GM23338 (cell line): ENCODE measurements at regions not wholly inside any gene's neighbourhood (a gene's known extent, or its start where the extent isn't known, plus 50 kb on each side); places are given as distances from the start of the nearest gene placed in this dataset.

Source experiments
- ATAC-seq: fragments of 200-7000 bp; cut with Tn5 transposase; 3 replicates; pipeline ENCODE4 v1.9.1; 2020
- DNase-seq: peaks from one replicate; pipeline ENCODE4 v3.0.0-alpha.2; 2015; ENCODE audit warnings: low spot score
- H2AFZ ChIP-seq: fragments of 200-600 bp; sonication (generic); 2 replicates; pipeline ENCODE4 v1.8.0; 2016; ENCODE audit warnings: antibody characterized with exemption, mild to moderate bottlenecking, moderate library complexity
- H3F3A ChIP-seq: fragments of 200-600 bp; sonication (generic); replicated peaks from 2 replicates; pipeline ENCODE4 v1.8.0; 2017; ENCODE audit warnings: antibody characterized with exemption, mixed run types, low read depth
- H3K27ac ChIP-seq: fragments of 200-600 bp; sonication (generic); 2 replicates; pipeline ENCODE4 v1.6.1; 2016; ENCODE audit warnings: low read depth
- H3K27me3 ChIP-seq: fragments of 200-600 bp; sonication (generic); 2 replicates; pipeline ENCODE4 v1.8.0; 2016; ENCODE audit warnings: mild to moderate bottlenecking, mixed run types, moderate library complexity; ENCODE audit not compliant: insufficient read depth
- H3K36me3 ChIP-seq: fragments of 200-600 bp; sonication (generic); 2 replicates; pipeline ENCODE4 v1.8.0; 2016; ENCODE audit warnings: mild to moderate bottlenecking; ENCODE audit not compliant: insufficient read depth
- H3K4me1 ChIP-seq: fragments of 200-600 bp; sonication (generic); 2 replicates; pipeline ENCODE4 v1.8.0; 2016; ENCODE audit warnings: mild to moderate bottlenecking, moderate library complexity; ENCODE audit not compliant: insufficient read depth
- H3K4me2 ChIP-seq: fragments of 200-600 bp; sonication (generic); 2 replicates; pipeline ENCODE4 v1.7.1; 2017; ENCODE audit warnings: mixed run types
- H3K4me3 ChIP-seq: fragments of 200-600 bp; sonication (generic); 2 replicates; pipeline ENCODE4 v1.6.1; 2016; ENCODE audit warnings: mixed run types
- H3K79me2 ChIP-seq: fragments of 200-600 bp; sonication (generic); replicated peaks from 2 replicates; pipeline ENCODE4 v1.8.0; 2017; ENCODE audit warnings: mild to moderate bottlenecking; ENCODE audit not compliant: insufficient read depth
- H3K9me2 ChIP-seq: fragments of 200-600 bp; sonication (generic); 2 replicates; pipeline ENCODE4 v1.8.0; 2017; ENCODE audit not compliant: insufficient read depth
- H4K20me1 ChIP-seq: fragments of 200-600 bp; sonication (generic); replicated peaks from 2 replicates; pipeline ENCODE4 v1.8.0; 2017; ENCODE audit warnings: mild to moderate bottlenecking; ENCODE audit not compliant: insufficient read depth
- H3K27ac Mint-ChIP-seq: 2 replicates; pipeline ENCODE4 v1.8.0; 2020; ENCODE audit warnings: inconsistent platforms, mild to moderate bottlenecking, moderate library complexity, mixed read lengths
- H3K27me3 Mint-ChIP-seq: 3 replicates; pipeline ENCODE4 v1.8.0; 2022; ENCODE audit warnings: low read depth, mild to moderate bottlenecking, moderate library complexity, mixed read lengths, inconsistent platforms; ENCODE audit not compliant: insufficient read depth, poor library complexity
- H3K36me3 Mint-ChIP-seq: 3 replicates; pipeline ENCODE4 v1.8.0; 2021; ENCODE audit warnings: low read depth, mild to moderate bottlenecking, inconsistent platforms, moderate library complexity, mixed read lengths
- H3K4me1 Mint-ChIP-seq: 3 replicates; pipeline ENCODE4 v1.8.0; 2020; ENCODE audit warnings: mild to moderate bottlenecking, inconsistent platforms, mixed read lengths
- H3K4me3 Mint-ChIP-seq: 3 replicates; pipeline ENCODE4 v1.8.0; 2021; ENCODE audit warnings: moderate library complexity, mild to moderate bottlenecking, inconsistent platforms, mixed read lengths
- H3K9me3 Mint-ChIP-seq: 3 replicates; pipeline ENCODE4 v1.8.0; 2020; ENCODE audit warnings: moderate library complexity, mild to moderate bottlenecking, inconsistent platforms, mixed read lengths
- CREB1 ChIP-seq: fragments of 250-450 bp; sonication (Bioruptor Pico); IDR thresholded peaks from 2 replicates; pipeline ENCODE4 v1.5.0; 2020; ENCODE audit warnings: low read depth, mild to moderate bottlenecking, moderate library complexity
- CTCF ChIP-seq, 2 experiments: fragments of 200-600 bp in 1 of 2; sonication (generic) in 1 of 2; conservative IDR thresholded peaks; 2 replicates each; pipeline versions ENCODE4 v1.5.1 to v1.6.1; 2016 to 2017; ENCODE audit warnings: antibody characterized with exemption in 2 of 2, low read depth in 2 of 2, mild to moderate bottlenecking in 2 of 2, moderate library complexity in 1 of 2
- EZH2 ChIP-seq: fragments of 200-600 bp; sonication (generic); IDR thresholded peaks from one replicate; pipeline ENCODE4 v1.8.0; 2017; ENCODE audit warnings: antibody characterized with exemption, mild to moderate bottlenecking, low read depth; ENCODE audit not compliant: unreplicated experiment
- EZH2phosphoT487 ChIP-seq: fragments of 200-600 bp; sonication (generic); IDR thresholded peaks from one replicate; pipeline ENCODE4 v1.8.1; 2018; ENCODE audit warnings: antibody characterized with exemption; ENCODE audit not compliant: unreplicated experiment
- JUNB ChIP-seq: IDR thresholded peaks from one replicate; pipeline ENCODE4 v1.6.1; 2016; ENCODE audit warnings: antibody characterized with exemption; ENCODE audit not compliant: unreplicated experiment
- NANOG ChIP-seq: IDR thresholded peaks from 2 replicates; pipeline ENCODE4 v1.6.1; 2016; ENCODE audit warnings: antibody characterized with exemption, borderline replicate concordance
- POLR2AphosphoS5 ChIP-seq: IDR thresholded peaks from 2 replicates; pipeline ENCODE4 v1.6.1; 2016; ENCODE audit warnings: antibody characterized with exemption, low read depth
- REST ChIP-seq: IDR thresholded peaks from one replicate; pipeline ENCODE4 v1.6.1; 2018; ENCODE audit warnings: antibody characterized with exemption; ENCODE audit not compliant: unreplicated experiment
- STAT1 ChIP-seq: IDR thresholded peaks from one replicate; pipeline ENCODE4 v1.6.1; 2016; ENCODE audit warnings: antibody characterized with exemption; ENCODE audit not compliant: unreplicated experiment
- ZNF114 ChIP-seq: fragments of 250-450 bp; sonication (Bioruptor Pico); IDR thresholded peaks from 2 replicates; pipeline ENCODE4 v1.5.0; 2020; ENCODE audit warnings: mild to moderate bottlenecking, moderate library complexity
- ZNF331 ChIP-seq: fragments of 250-450 bp; sonication (Bioruptor Pico); IDR thresholded peaks from 2 replicates; pipeline ENCODE4 v1.5.0; 2020; ENCODE audit warnings: low read depth, mild to moderate bottlenecking, moderate library complexity
- ZNF462 ChIP-seq: fragments of 250-450 bp; sonication (Bioruptor Pico); IDR thresholded peaks from 2 replicates; pipeline ENCODE4 v1.5.0; 2020; ENCODE audit warnings: mild to moderate bottlenecking, moderate library complexity

- no peaks in the 10 kb centered on the region for H3F3A ChIP-seq
- no peaks in the 10 kb centered on the region for H3K4me1 ChIP-seq
- Mint-ChIP-seq H3K4me1 (no peaks in the 10 kb centered on the region), H3K27ac (no peak overlapping the region), H3K27me3 (no peaks in the 10 kb centered on the region), H3K36me3 (no peaks in the 10 kb centered on the region), H3K4me3 (no peak overlapping the region), H3K9me3 (no peaks in the 10 kb centered on the region)
- no peaks in the 10 kb centered on the region for H3K9me2 ChIP-seq
- H4K20me1 ChIP-seq = no peaks in the 10 kb centered on the region
- no peak overlapping the region for H3K27ac ChIP-seq
- H3K27me3 ChIP-seq = no peaks in the 10 kb centered on the region
- H3K4me2 ChIP-seq = no peak overlapping the region
- no peak for TF ChIP-seq NANOG
- no peak for TF ChIP-seq CREB1 (CRISPR knock-in tag)
- TF ChIP-seq POLR2AphosphoS5 = no peak
- no peak for TF ChIP-seq EZH2
- no peak for TF ChIP-seq ZNF462 (CRISPR knock-in tag)
- no peak for TF ChIP-seq ZNF114 (CRISPR knock-in tag)
- no peak for TF ChIP-seq EZH2phosphoT487
- no peak for TF ChIP-seq ZNF331
- TF ChIP-seq JUNB = no peak
- TF ChIP-seq REST = no peak
- no peak for TF ChIP-seq STAT1
- TF ChIP-seq CTCF (conservative IDR thresholded peaks at IDR 0.05; ENCODE audit: low read depth in 2 of 2) = no peak
- H3K36me3 ChIP-seq = no peaks in the 10 kb centered on the region
- no peak for DNase-seq
- H3K4me3 ChIP-seq = no peak overlapping the region
- H3K79me2 ChIP-seq = no peaks in the 10 kb centered on the region
- peak overlapping the region; percentile 47; the same call in 1 of the 2 replicates for H2AFZ ChIP-seq
- ATAC-seq = no peak
Measured at GRCh38 chr5:107215611-107216010, 455.1 kb downstream of the EFNA5 start.
